OCI-LY1 (cell line): ENCODE measurements at regions not wholly inside any gene's neighbourhood (a gene's known extent, or its start where the extent isn't known, plus 50 kb on each side); places are given as distances from the start of the nearest gene placed in this dataset.

Experiments
- H2AFZ ChIP-seq: fragments of 200-600 bp; sonication (generic), shearing (Covaris generic); 2 replicates; pipeline ENCODE4 v1.6.0; 2014; ENCODE audit warnings: antibody characterized with exemption, mild to moderate bottlenecking, low read length
- H3F3A ChIP-seq: fragments of 200-600 bp; sonication (generic), shearing (Covaris generic); 2 replicates; pipeline ENCODE4 v1.6.0; 2014; ENCODE audit warnings: mild to moderate bottlenecking, antibody characterized with exemption, low read length, moderate library complexity; ENCODE audit not compliant: insufficient read depth
- H3K27ac ChIP-seq: fragments of 200-600 bp; sonication (generic); 2 replicates; pipeline ENCODE4 v1.5.1; 2014; ENCODE audit warnings: low read length, mixed run types, mild to moderate bottlenecking, low read depth; ENCODE audit not compliant: poor library complexity, severe bottlenecking
- H3K27me3 ChIP-seq: fragments of 200-600 bp; sonication (generic); 2 replicates; pipeline ENCODE4 v1.6.0; 2014; ENCODE audit warnings: antibody characterized with exemption, mild to moderate bottlenecking, low read length, moderate library complexity; ENCODE audit not compliant: insufficient read depth
- H3K36me3 ChIP-seq: fragments of 200-600 bp; sonication (generic); 2 replicates; pipeline ENCODE4 v1.6.1; 2014; ENCODE audit warnings: mild to moderate bottlenecking, antibody characterized with exemption, low read length, moderate library complexity, mixed read lengths; ENCODE audit not compliant: insufficient read depth
- H3K4me1 ChIP-seq: fragments of 200-600 bp; sonication (generic); 2 replicates; pipeline ENCODE4 v1.5.1; 2014; ENCODE audit warnings: mild to moderate bottlenecking, low read length, moderate library complexity; ENCODE audit not compliant: insufficient read depth, severe bottlenecking
- H3K4me2 ChIP-seq: fragments of 200-600 bp; sonication (generic), shearing (Covaris generic); 2 replicates; pipeline ENCODE4 v1.6.1; 2014; ENCODE audit warnings: low read length
- H3K4me3 ChIP-seq: fragments of 200-600 bp; sonication (generic); 2 replicates; pipeline ENCODE4 v1.5.1; 2014; ENCODE audit warnings: low read length, low read depth, mild to moderate bottlenecking, mixed read lengths; ENCODE audit not compliant: poor library complexity, severe bottlenecking
- H3K79me2 ChIP-seq: fragments of 200-600 bp; shearing (Covaris generic); 2 replicates; pipeline ENCODE4 v1.6.1; 2016; ENCODE audit warnings: mixed run types, low read length, mixed read lengths; ENCODE audit not compliant: insufficient read depth
- H3K9ac ChIP-seq: fragments of 200-600 bp; sonication (generic), shearing (Covaris generic); 2 replicates; pipeline ENCODE4 v1.6.1; 2014; ENCODE audit warnings: mild to moderate bottlenecking, low read length, mixed read lengths
- H3K9me2 ChIP-seq: fragments of 200-600 bp; sonication (generic), shearing (Covaris generic); 2 replicates; pipeline ENCODE4 v1.6.1; 2014; ENCODE audit warnings: low read depth, mild to moderate bottlenecking, low read length, mixed read lengths
- H3K9me3 ChIP-seq: fragments of 200-600 bp; shearing (Covaris generic); 2 replicates; pipeline ENCODE4 v1.6.1; 2014; ENCODE audit warnings: low read length, mixed read lengths
- H4K20me1 ChIP-seq: fragments of 200-600 bp; sonication (generic), shearing (Covaris generic); 2 replicates; pipeline ENCODE4 v1.6.0; 2016; ENCODE audit warnings: mild to moderate bottlenecking, low read length; ENCODE audit not compliant: insufficient read depth
- EZH2 ChIP-seq: fragments of 200-600 bp; sonication (generic), shearing (Covaris generic); IDR thresholded peaks from 2 replicates; pipeline ENCODE4 v1.8.0; 2017; ENCODE audit warnings: borderline replicate concordance, mixed run types, mild to moderate bottlenecking, antibody characterized with exemption, low read length, moderate library complexity, mixed read lengths
- TF ChIP-seq, protein P1 (sequence below): fragments of 200-600 bp; sonication (generic), shearing (Covaris generic); IDR thresholded peaks from 2 replicates; pipeline ENCODE4 v1.5.1; 2017; ENCODE audit warnings: mild to moderate bottlenecking, antibody characterized with exemption, low read length, moderate library complexity, mixed read lengths

DNA sequence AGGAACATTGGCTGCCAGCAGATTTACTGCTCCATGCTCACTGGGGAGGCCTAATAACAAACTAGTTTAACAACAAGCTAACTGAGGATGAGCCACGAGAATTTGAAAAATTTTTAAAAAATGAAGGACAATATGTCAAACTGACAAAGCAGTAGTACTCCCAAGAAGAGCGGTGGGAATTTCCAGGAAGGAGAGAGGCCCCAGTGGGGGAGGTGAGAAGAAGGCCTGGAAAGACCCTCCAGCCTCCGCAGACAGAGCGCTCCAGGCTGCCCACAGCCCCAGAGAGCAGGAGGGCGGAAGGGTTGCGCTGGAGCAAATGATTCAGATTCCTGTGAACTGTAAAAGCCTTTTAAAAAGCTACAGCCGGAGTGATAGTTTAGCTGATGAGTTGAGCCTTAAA, 78.5 kb downstream of the SIPA1L2 start:
- H3K79me2 ChIP-seq: no peaks in the 10 kb centered on the region
- H2AFZ ChIP-seq: no peak overlapping the region
- H3F3A ChIP-seq: no peaks in the 10 kb centered on the region
- no peaks in the 10 kb centered on the region for H3K9me2 ChIP-seq
- H3K9ac ChIP-seq: no peak overlapping the region
- no peak overlapping the region for H3K4me2 ChIP-seq
- no peaks in the 10 kb centered on the region for H3K4me1 ChIP-seq
- no peaks in the 10 kb centered on the region for H3K9me3 ChIP-seq
- H3K27ac ChIP-seq: no peak overlapping the region
- no peaks in the 10 kb centered on the region for H3K36me3 ChIP-seq
- no peaks in the 10 kb centered on the region for H3K27me3 ChIP-seq
- no peaks in the 10 kb centered on the region for H4K20me1 ChIP-seq
- no peak for TF ChIP-seq EZH2
- TF ChIP-seq, protein P1, sequence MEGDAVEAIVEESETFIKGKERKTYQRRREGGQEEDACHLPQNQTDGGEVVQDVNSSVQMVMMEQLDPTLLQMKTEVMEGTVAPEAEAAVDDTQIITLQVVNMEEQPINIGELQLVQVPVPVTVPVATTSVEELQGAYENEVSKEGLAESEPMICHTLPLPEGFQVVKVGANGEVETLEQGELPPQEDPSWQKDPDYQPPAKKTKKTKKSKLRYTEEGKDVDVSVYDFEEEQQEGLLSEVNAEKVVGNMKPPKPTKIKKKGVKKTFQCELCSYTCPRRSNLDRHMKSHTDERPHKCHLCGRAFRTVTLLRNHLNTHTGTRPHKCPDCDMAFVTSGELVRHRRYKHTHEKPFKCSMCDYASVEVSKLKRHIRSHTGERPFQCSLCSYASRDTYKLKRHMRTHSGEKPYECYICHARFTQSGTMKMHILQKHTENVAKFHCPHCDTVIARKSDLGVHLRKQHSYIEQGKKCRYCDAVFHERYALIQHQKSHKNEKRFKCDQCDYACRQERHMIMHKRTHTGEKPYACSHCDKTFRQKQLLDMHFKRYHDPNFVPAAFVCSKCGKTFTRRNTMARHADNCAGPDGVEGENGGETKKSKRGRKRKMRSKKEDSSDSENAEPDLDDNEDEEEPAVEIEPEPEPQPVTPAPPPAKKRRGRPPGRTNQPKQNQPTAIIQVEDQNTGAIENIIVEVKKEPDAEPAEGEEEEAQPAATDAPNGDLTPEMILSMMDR: no peak
- H3K4me3 ChIP-seq: no peak overlapping the region

DNA sequence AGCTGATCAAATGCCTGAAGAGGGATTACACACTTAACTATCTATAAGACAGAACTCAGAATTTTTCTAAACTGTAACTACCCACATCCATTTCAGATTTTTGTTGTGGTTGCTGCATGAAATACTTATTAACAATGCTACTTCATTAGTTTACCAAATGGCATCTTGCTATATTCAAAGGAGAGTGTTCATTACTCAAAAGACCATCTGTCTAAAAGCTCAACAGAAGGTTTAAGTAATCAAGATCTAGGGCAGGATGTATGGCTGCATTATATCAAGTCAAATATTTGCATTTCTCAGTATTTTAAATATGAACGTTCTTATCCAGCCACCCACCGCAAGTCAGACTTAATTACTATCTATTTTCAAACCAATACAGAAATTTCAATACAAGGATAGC, 79.9 kb downstream of the SIPA1L2 start:
- Histone ChIP-seq H3K79me2 (no peaks in the 10 kb centered on the region), H3K4me3 (no peak overlapping the region)

DNA sequence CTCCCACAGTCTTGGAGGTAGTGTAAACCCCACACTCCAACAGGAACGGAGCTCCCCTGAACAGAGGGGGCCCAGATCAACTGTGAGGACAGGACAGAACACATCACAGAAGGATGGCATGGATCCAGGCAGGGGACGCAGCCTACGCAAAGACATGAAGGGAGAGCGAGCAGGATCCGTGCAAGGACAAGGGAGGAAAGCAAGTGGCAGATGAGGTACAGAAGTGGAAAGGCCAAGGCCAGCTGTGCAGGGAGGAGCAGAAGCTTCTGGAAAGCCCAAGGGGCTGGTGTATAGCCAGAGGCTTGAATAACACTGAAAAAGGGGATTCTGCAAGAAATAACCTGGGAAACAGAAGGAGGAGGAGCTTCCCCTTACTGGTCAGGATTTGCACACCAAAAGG, 81.2 kb downstream of the SIPA1L2 start:
- Histone ChIP-seq H3K4me1 (no peaks in the 10 kb centered on the region), H3K79me2 (no peaks in the 10 kb centered on the region), H3K27me3 (no peaks in the 10 kb centered on the region), H3K4me2 (no peak overlapping the region), H3F3A (no peaks in the 10 kb centered on the region), H3K9ac (no peak overlapping the region), H3K36me3 (no peaks in the 10 kb centered on the region), H3K4me3 (no peak overlapping the region), H4K20me1 (no peaks in the 10 kb centered on the region), H3K9me3 (no peaks in the 10 kb centered on the region), H2AFZ (no peak overlapping the region), H3K9me2 (no peaks in the 10 kb centered on the region), H3K27ac (no peak overlapping the region)
- TF ChIP-seq, protein P1: no peak
- no peak for TF ChIP-seq EZH2

More for the DNA sequence above, 79.9 kb downstream of the SIPA1L2 start:
- no peaks in the 10 kb centered on the region for H3K9me2 ChIP-seq
- no peaks in the 10 kb centered on the region for H3K36me3 ChIP-seq
- H3K4me2 ChIP-seq: no peak overlapping the region
- H3K9me3 ChIP-seq: no peaks in the 10 kb centered on the region
- H3K27me3 ChIP-seq: no peaks in the 10 kb centered on the region
- H3K27ac ChIP-seq: no peak overlapping the region
- TF ChIP-seq, protein P1: no peak
- TF ChIP-seq EZH2: no peak
- no peaks in the 10 kb centered on the region for H3F3A ChIP-seq
- H2AFZ ChIP-seq: no peak overlapping the region
- H3K4me1 ChIP-seq: no peaks in the 10 kb centered on the region
- H4K20me1 ChIP-seq: no peaks in the 10 kb centered on the region
- no peak overlapping the region for H3K9ac ChIP-seq
